ENCODE measurements at regions not wholly inside any gene's neighbourhood (a gene's known extent, or its start where the extent isn't known, plus 50 kb on each side); places are given as distances from the start of the nearest gene placed in this dataset.

DNA sequence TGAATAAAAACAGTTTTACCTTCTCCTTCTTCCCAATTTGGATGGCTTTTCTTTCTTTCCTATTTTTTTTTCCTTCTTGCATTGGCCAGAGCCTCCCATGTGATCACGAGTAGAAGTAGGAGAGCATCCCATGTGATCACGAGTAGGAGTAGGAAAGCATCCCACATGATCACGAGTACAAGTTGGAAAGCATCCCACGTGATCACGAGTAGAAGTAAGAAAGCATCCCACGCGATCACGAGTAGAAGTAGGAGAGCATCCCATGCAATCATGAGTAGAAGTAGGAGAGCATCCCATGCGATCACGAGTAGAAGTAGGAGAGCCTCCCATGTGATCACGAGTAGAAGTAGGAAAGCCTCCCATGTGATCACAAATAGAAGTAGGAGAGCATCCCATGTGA is 218.6 kb downstream of the DLL1 start:
- Histone ChIP-seq H3K4me1 (ENCODE audit: control insufficient read depth in 1 of 2, insufficient read depth in 2 of 2, low read length in 2 of 2) (no peaks in the 10 kb centered on the region), H2AK5ac (ENCODE audit: low read length) (no peak overlapping the region), H3K79me2 (ENCODE audit: control insufficient read depth, insufficient read depth, low read length, poor library complexity) (no peaks in the 10 kb centered on the region), H3K9ac (ENCODE audit: low read length) (no peak overlapping the region), H2BK12ac (ENCODE audit: low read length) (no peak overlapping the region), H3K23ac (ENCODE audit: low read length) (no peak overlapping the region), H3K36me3 (ENCODE audit: control insufficient read depth in 1 of 2, insufficient read depth in 2 of 2, low read length in 2 of 2) (no peaks in the 10 kb centered on the region), H4K91ac (ENCODE audit: low read depth, low read length) (no peak overlapping the region), H3K4me2 (ENCODE audit: low read length) (no peak overlapping the region), H3K27ac (ENCODE audit: low read depth, low read length) (no peak overlapping the region), H2AFZ (ENCODE audit: insufficient read depth, low read length, poor library complexity) (no peak overlapping the region), H3K9me3 (ENCODE audit: insufficient read depth, low read depth, low read length) (peaks cover 14% of the 10 kb centered on the region), H3K79me1 (ENCODE audit: low read length) (no peaks in the 10 kb centered on the region), H3K18ac (ENCODE audit: low read length) (no peak overlapping the region), H4K12ac (ENCODE audit: low read depth, low read length) (no peak overlapping the region), H3K4me3 (ENCODE audit: low read depth, low read length) (no peak overlapping the region), H2BK120ac (ENCODE audit: insufficient read depth, low read length, poor library complexity) (no peak overlapping the region), H3K27me3 (ENCODE audit: insufficient read depth, low read length) (no peaks in the 10 kb centered on the region), H3K4ac (ENCODE audit: low read depth, low read length) (no peak overlapping the region), H2BK5ac (ENCODE audit: low read depth, low read length, poor library complexity) (no peak overlapping the region), H3K14ac (ENCODE audit: low read length) (no peak overlapping the region), H4K8ac (ENCODE audit: low read depth, low read length) (no peak overlapping the region)
- no CpG with 5 or more reads among the region's 11 CpGs for WGBS (ENCODE audit: extremely low coverage, insufficient coverage, insufficient read length)
- no peak for DNase-seq

DNA sequence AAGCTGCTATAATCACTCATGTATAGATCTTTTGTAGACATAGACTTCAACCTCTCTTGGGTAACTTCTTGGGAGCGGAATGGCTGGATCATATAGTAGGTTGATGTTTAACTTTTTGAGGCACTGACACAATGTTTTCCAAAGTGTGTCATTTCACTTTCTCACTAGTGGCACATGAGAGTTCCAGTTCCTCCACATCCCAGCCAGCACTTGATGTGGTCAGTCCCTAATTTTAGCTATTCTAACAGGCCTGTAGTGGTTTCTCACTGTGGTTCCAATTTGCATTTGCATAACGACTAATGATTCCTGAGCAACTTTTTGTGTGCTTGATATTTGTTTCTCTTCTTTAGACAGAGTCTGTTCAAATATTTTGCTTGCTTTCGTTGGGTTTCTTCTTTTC is 221.3 kb downstream of the DLL1 start:
- no CpG with 5 or more reads among the region's 3 CpGs for WGBS (ENCODE audit: extremely low coverage, insufficient coverage, insufficient read length)
- Histone ChIP-seq H3K79me1 (ENCODE audit: low read length) (no peaks in the 10 kb centered on the region), H3K23ac (ENCODE audit: low read length) (no peak overlapping the region), H3K27me3 (ENCODE audit: insufficient read depth, low read length) (no peaks in the 10 kb centered on the region), H3K4ac (ENCODE audit: low read depth, low read length) (no peak overlapping the region), H2AFZ (ENCODE audit: insufficient read depth, low read length, poor library complexity) (no peak overlapping the region), H2BK5ac (ENCODE audit: low read depth, low read length, poor library complexity) (no peak overlapping the region), H3K18ac (ENCODE audit: low read length) (no peak overlapping the region), H2BK12ac (ENCODE audit: low read length) (no peak overlapping the region), H3K9me3 (ENCODE audit: insufficient read depth, low read depth, low read length) (peaks cover 16% of the 10 kb centered on the region), H4K91ac (ENCODE audit: low read depth, low read length) (no peak overlapping the region), H3K9ac (ENCODE audit: low read length) (no peak overlapping the region), H3K4me3 (ENCODE audit: low read depth, low read length) (no peak overlapping the region), H3K4me2 (ENCODE audit: low read length) (no peak overlapping the region), H4K12ac (ENCODE audit: low read depth, low read length) (no peak overlapping the region), H3K27ac (ENCODE audit: low read depth, low read length) (no peak overlapping the region), H3K79me2 (ENCODE audit: control insufficient read depth, insufficient read depth, low read length, poor library complexity) (no peaks in the 10 kb centered on the region), H3K14ac (ENCODE audit: low read length) (no peak overlapping the region), H3K4me1 (ENCODE audit: control insufficient read depth in 1 of 2, insufficient read depth in 2 of 2, low read length in 2 of 2) (no peaks in the 10 kb centered on the region), H3K36me3 (ENCODE audit: control insufficient read depth in 1 of 2, insufficient read depth in 2 of 2, low read length in 2 of 2) (no peaks in the 10 kb centered on the region), H2AK5ac (ENCODE audit: low read length) (no peak overlapping the region), H4K8ac (ENCODE audit: low read depth, low read length) (no peak overlapping the region), H2BK120ac (ENCODE audit: insufficient read depth, low read length, poor library complexity) (no peak overlapping the region)
- no peak for DNase-seq

- WGBS (ENCODE audit: extremely low coverage, insufficient coverage, insufficient read length), result no CpG with 5 or more reads among the region's 7 CpGs
Observed at GRCh38 chr6:170068496-170068895, 222.4 kb downstream of the DLL1 start.

GRCh38 chr6:170067923-170068360 is 222.9 kb downstream of the DLL1 start:
- Histone ChIP-seq H3K27me3 (ENCODE audit: insufficient read depth, low read length) (no peaks in the 10 kb centered on the region), H4K8ac (ENCODE audit: low read depth, low read length) (no peak overlapping the region), H3K4ac (ENCODE audit: low read depth, low read length) (no peak overlapping the region), H3K79me1 (ENCODE audit: low read length) (no peaks in the 10 kb centered on the region), H2BK5ac (ENCODE audit: low read depth, low read length, poor library complexity) (no peak overlapping the region), H3K27ac (ENCODE audit: low read depth, low read length) (no peak overlapping the region), H3K79me2 (ENCODE audit: control insufficient read depth, insufficient read depth, low read length, poor library complexity) (no peaks in the 10 kb centered on the region), H3K36me3 (ENCODE audit: control insufficient read depth in 1 of 2, insufficient read depth in 2 of 2, low read length in 2 of 2) (no peaks in the 10 kb centered on the region), H3K14ac (ENCODE audit: low read length) (no peak overlapping the region), H3K18ac (ENCODE audit: low read length) (no peak overlapping the region), H4K12ac (ENCODE audit: low read depth, low read length) (no peak overlapping the region), H2BK120ac (ENCODE audit: insufficient read depth, low read length, poor library complexity) (no peak overlapping the region), H3K4me2 (ENCODE audit: low read length) (no peak overlapping the region), H3K9me3 (ENCODE audit: insufficient read depth, low read depth, low read length) (peaks cover 16% of the 10 kb centered on the region), H3K4me3 (ENCODE audit: low read depth, low read length) (no peak overlapping the region), H2AK5ac (ENCODE audit: low read length) (no peak overlapping the region), H2BK12ac (ENCODE audit: low read length) (no peak overlapping the region), H3K23ac (ENCODE audit: low read length) (no peak overlapping the region), H3K9ac (ENCODE audit: low read length) (no peak overlapping the region), H2AFZ (ENCODE audit: insufficient read depth, low read length, poor library complexity) (no peak overlapping the region), H3K4me1 (ENCODE audit: control insufficient read depth in 1 of 2, insufficient read depth in 2 of 2, low read length in 2 of 2) (peaks cover 2 to 7% of the 10 kb centered on the region in 2 experiments), H4K91ac (ENCODE audit: low read depth, low read length) (no peak overlapping the region)
- no peak for DNase-seq
- WGBS (ENCODE audit: extremely low coverage, insufficient coverage, insufficient read length), result no CpG with 5 or more reads among the region's 12 CpGs

More at GRCh38 chr6:170068496-170068895, 222.4 kb downstream of the DLL1 start:
- H3K4me3 ChIP-seq (ENCODE audit: low read depth, low read length), result no peak overlapping the region
- H2BK120ac ChIP-seq (ENCODE audit: insufficient read depth, low read length, poor library complexity), result no peak overlapping the region
- no peaks in the 10 kb centered on the region for H3K79me1 ChIP-seq (ENCODE audit: low read length)
- no peak overlapping the region for H3K4me2 ChIP-seq (ENCODE audit: low read length)
- H3K4me1 ChIP-seq (ENCODE audit: control insufficient read depth in 1 of 2, insufficient read depth in 2 of 2, low read length in 2 of 2), result peaks cover 2 to 7% of the 10 kb centered on the region in 2 experiments
- H2AK5ac ChIP-seq (ENCODE audit: low read length), result no peak overlapping the region
- H2BK5ac ChIP-seq (ENCODE audit: low read depth, low read length, poor library complexity), result no peak overlapping the region
- H3K4ac ChIP-seq (ENCODE audit: low read depth, low read length), result no peak overlapping the region
- no peak overlapping the region for H4K12ac ChIP-seq (ENCODE audit: low read depth, low read length)
- no peak overlapping the region for H4K8ac ChIP-seq (ENCODE audit: low read depth, low read length)
- H2AFZ ChIP-seq (ENCODE audit: insufficient read depth, low read length, poor library complexity), result no peak overlapping the region
- no peak overlapping the region for H3K9ac ChIP-seq (ENCODE audit: low read length)
- no peak overlapping the region for H2BK12ac ChIP-seq (ENCODE audit: low read length)
- H3K36me3 ChIP-seq (ENCODE audit: control insufficient read depth in 1 of 2, insufficient read depth in 2 of 2, low read length in 2 of 2), result no peaks in the 10 kb centered on the region
- no peaks in the 10 kb centered on the region for H3K27me3 ChIP-seq (ENCODE audit: insufficient read depth, low read length)
- no peaks in the 10 kb centered on the region for H3K79me2 ChIP-seq (ENCODE audit: control insufficient read depth, insufficient read depth, low read length, poor library complexity)
- no peak overlapping the region for H3K18ac ChIP-seq (ENCODE audit: low read length)
- peaks cover 16% of the 10 kb centered on the region for H3K9me3 ChIP-seq (ENCODE audit: insufficient read depth, low read depth, low read length)
- H3K27ac ChIP-seq (ENCODE audit: low read depth, low read length), result no peak overlapping the region
- no peak overlapping the region for H3K14ac ChIP-seq (ENCODE audit: low read length)
- no peak for DNase-seq
- H4K91ac ChIP-seq (ENCODE audit: low read depth, low read length), result no peak overlapping the region
- no peak overlapping the region for H3K23ac ChIP-seq (ENCODE audit: low read length)

All from trophoblast cell (in vitro differentiated cells and primary cell).